H1 (cell line): ENCODE measurements at regions not wholly inside any gene's neighbourhood (a gene's known extent, or its start where the extent isn't known, plus 50 kb on each side); places are given as distances from the start of the nearest gene placed in this dataset.
"Not testable (repeated sequence)": the region's sequence is repeated elsewhere in the genome, so short reads cannot be mapped to it uniquely, and the experiment has no call there.

ENCODE experiments used
- CTCF ChIA-PET: fragments of 300-600 bp; sonication (Branson Sonifier 250); formaldehyde crosslinking; loops from one replicate; lab custom pipeline; 2021; ENCODE audit not compliant: partially characterized antibody; lab: Charles Lee
- POLR2A ChIA-PET: fragments of 300-600 bp; sonication (Branson Sonifier 250); formaldehyde crosslinking; loops from one replicate; lab custom pipeline; 2021; ENCODE audit warnings: inconsistent platforms; ENCODE audit not compliant: partially characterized antibody; lab: Charles Lee
- DNase-seq, 2 experiments: peaks; one replicate each; pipeline versions ENCODE4 v3.0.0 to v3.0.0-alpha.2; 2010 to 2022; ENCODE audit warnings: low spot score in 2 of 2, low read depth in 1 of 2, mixed read lengths in 1 of 2
- FAIRE-seq: peaks from 2 replicates; lab custom pipeline; 2011; peaks lifted over from hg19 to GRCh38; lab: Jason Lieb, UNC
- H2AFZ ChIP-seq: 2 replicates; pipeline ENCODE4 v1.8.1; 2012; ENCODE audit warnings: low read length, inconsistent platforms
- H2AK5ac ChIP-seq: 2 replicates; pipeline ENCODE4 v1.6.1; 2013; ENCODE audit warnings: low read depth, low read length
- H2BK120ac ChIP-seq: replicated peaks from 2 replicates; pipeline ENCODE3; 2013; ENCODE audit warnings: low read depth, low read length, inconsistent platforms
- H2BK12ac ChIP-seq: 2 replicates; pipeline ENCODE4 v1.6.1; 2013; ENCODE audit warnings: low read depth, low read length
- H2BK15ac ChIP-seq: 2 replicates; pipeline ENCODE4 v1.6.1; 2013; ENCODE audit warnings: low read length
- H2BK20ac ChIP-seq: 2 replicates; pipeline ENCODE4 v1.6.1; 2013; ENCODE audit warnings: low read length
- H2BK5ac ChIP-seq: 2 replicates; pipeline ENCODE4 v1.6.1; 2013; ENCODE audit warnings: low read depth, low read length
- H3K14ac ChIP-seq: 2 replicates; pipeline ENCODE4 v1.6.1; 2013; ENCODE audit warnings: inconsistent platforms; ENCODE audit not compliant: insufficient read length
- H3K18ac ChIP-seq: 2 replicates; pipeline ENCODE4 v1.6.1; 2013; ENCODE audit warnings: low read length; ENCODE audit errors: extremely low read depth
- H3K23ac ChIP-seq: 2 replicates; pipeline ENCODE4 v1.6.1; 2013; ENCODE audit warnings: inconsistent platforms; ENCODE audit not compliant: insufficient read length
- H3K23me2 ChIP-seq: 2 replicates; pipeline ENCODE4 v1.6.1; 2013; ENCODE audit warnings: low read depth, low read length
- H3K27ac ChIP-seq: 2 replicates; pipeline ENCODE4 v1.6.1; 2011; ENCODE audit warnings: low read depth, low read length, inconsistent platforms
- H3K27me3 ChIP-seq, 4 experiments: replicated peaks in 1 of 4; 1 replicate in 1 of 4; 2 replicates in 3 of 4; pipeline versions ENCODE4 v1.6.1 to v1.8.1; 2011 to 2013; ENCODE audit warnings: low read length in 3 of 4, mild to moderate bottlenecking in 3 of 4, inconsistent platforms in 2 of 4, mixed read lengths in 2 of 4, moderate library complexity in 1 of 4; ENCODE audit not compliant: control insufficient read depth in 3 of 4, insufficient read depth in 3 of 4; ENCODE audit errors: extremely low read depth in 1 of 4
- H3K36me3 ChIP-seq, 4 experiments: 2 replicates each; pipeline versions ENCODE4 v1.6.1 to v1.8.1; 2011 to 2013; ENCODE audit warnings: mild to moderate bottlenecking in 4 of 4, low read length in 3 of 4, moderate library complexity in 2 of 4, control low read depth in 1 of 4, inconsistent platforms in 1 of 4; ENCODE audit not compliant: insufficient read depth in 4 of 4, control insufficient read depth in 2 of 4
- H3K4ac ChIP-seq: replicated peaks from 2 replicates; pipeline ENCODE3; 2013; ENCODE audit warnings: low read length, low read depth, mixed read lengths, inconsistent platforms; ENCODE audit not compliant: insufficient read length
- H3K4me1 ChIP-seq, 4 experiments: replicated peaks in 1 of 4; 1 replicate in 1 of 4; 2 replicates in 3 of 4; pipeline versions ENCODE4 v1.6.1 to v1.8.1; 2011 to 2013; ENCODE audit warnings: low read length in 3 of 4, inconsistent platforms in 2 of 4, mixed read lengths in 1 of 4; ENCODE audit not compliant: insufficient read depth in 4 of 4, control insufficient read depth in 3 of 4
- H3K4me2 ChIP-seq, 2 experiments: 2 replicates each; pipeline versions ENCODE4 v1.6.1 to v1.8.1; 2011 to 2013; ENCODE audit warnings: low read depth in 2 of 2, low read length in 2 of 2, control low read depth in 1 of 2, inconsistent platforms in 1 of 2, mild to moderate bottlenecking in 1 of 2; ENCODE audit not compliant: insufficient read depth in 1 of 2
- H3K4me3 ChIP-seq, 4 experiments: fragments of 200-600, 300-600 bp in 1 of 4; sonication (generic), shearing (Covaris generic), sonication (Bioruptor Twin) in 1 of 4; 2 replicates each; pipeline versions ENCODE4 v1.5.1 to v1.8.1; 2011 to 2016; ENCODE audit warnings: low read length in 4 of 4, low read depth in 3 of 4, control low read depth in 2 of 4, inconsistent platforms in 2 of 4, mild to moderate bottlenecking in 2 of 4, mixed read lengths in 1 of 4, moderate library complexity in 1 of 4; ENCODE audit not compliant: insufficient read depth in 2 of 4; ENCODE audit errors: extremely low read depth in 1 of 4
- H3K56ac ChIP-seq: replicated peaks from 2 replicates; pipeline ENCODE3; 2013; ENCODE audit warnings: low read depth, mild to moderate bottlenecking, mixed read lengths, low read length, inconsistent platforms; ENCODE audit not compliant: insufficient read length
- H3K79me1 ChIP-seq: 2 replicates; pipeline ENCODE4 v1.6.1; 2013; ENCODE audit warnings: low read depth, low read length, control low read depth
- H3K79me2 ChIP-seq, 2 experiments: 2 replicates each; pipeline versions ENCODE4 v1.6.1 to v1.8.1; 2012 to 2013; ENCODE audit warnings: low read length in 2 of 2, mild to moderate bottlenecking in 2 of 2, inconsistent platforms in 1 of 2; ENCODE audit not compliant: insufficient read depth in 2 of 2, control insufficient read depth in 1 of 2
- H3K9ac ChIP-seq, 4 experiments: replicated peaks in 1 of 4; 1 replicate in 1 of 4; 2 replicates in 3 of 4; pipeline versions ENCODE4 v1.6.1 to v1.8.1; 2011 to 2013; ENCODE audit warnings: low read depth in 3 of 4, low read length in 3 of 4, control low read depth in 2 of 4, mild to moderate bottlenecking in 2 of 4, moderate library complexity in 2 of 4, inconsistent platforms in 1 of 4; ENCODE audit errors: extremely low read depth in 1 of 4
- H3K9me3 ChIP-seq, 2 experiments: 2 replicates each; pipeline versions ENCODE4 v1.6.1 to v1.8.1; 2012 to 2013; ENCODE audit warnings: mild to moderate bottlenecking in 2 of 2, moderate library complexity in 2 of 2, control low read depth in 1 of 2, inconsistent platforms in 1 of 2, low read depth in 1 of 2, low read length in 1 of 2, mixed read lengths in 1 of 2; ENCODE audit not compliant: insufficient read depth in 2 of 2
- H4K20me1 ChIP-seq, 2 experiments: replicated peaks in 1 of 2; 2 replicates each; pipeline versions ENCODE3 to v1.8.1; 2011 to 2013; ENCODE audit warnings: inconsistent platforms in 2 of 2, low read length in 2 of 2, mild to moderate bottlenecking in 1 of 2; ENCODE audit not compliant: insufficient read depth in 2 of 2, control insufficient read depth in 1 of 2
- H4K5ac ChIP-seq: 2 replicates; pipeline ENCODE4 v1.6.1; 2013; ENCODE audit warnings: low read length, low read depth, mixed read lengths, inconsistent platforms; ENCODE audit not compliant: insufficient read length
- H4K8ac ChIP-seq: 2 replicates; pipeline ENCODE4 v1.8.0; 2013; ENCODE audit warnings: mild to moderate bottlenecking, moderate library complexity, low read length, inconsistent platforms; ENCODE audit not compliant: insufficient read depth; ENCODE audit errors: extremely low read depth
- H4K91ac ChIP-seq: replicated peaks from 2 replicates; pipeline ENCODE3; 2013; ENCODE audit warnings: low read length, mixed read lengths, inconsistent platforms; ENCODE audit not compliant: insufficient read length
- whole genome bisulfite sequencing, 2 experiments: shearing (Covaris generic) in 1 of 2; methylation state at CpG; one replicate each; pipeline versions ENCODE4 v1.1.6 to v1.1.7; 2013 to 2015; ENCODE audit warnings: low lambda C conversion rate in 2 of 2, mixed read lengths in 2 of 2, inconsistent platforms in 1 of 2, low coverage in 1 of 2, missing lambda C conversion rate in 1 of 2; ENCODE audit not compliant: insufficient replicate concordance in 2 of 2, insufficient coverage in 1 of 2, insufficient read length in 1 of 2; ENCODE audit errors: extremely low coverage in 1 of 2, missing lambda C conversion rate in 1 of 2; 5-methylcytosine and 5-hydroxymethylcytosine counted together

DNA sequence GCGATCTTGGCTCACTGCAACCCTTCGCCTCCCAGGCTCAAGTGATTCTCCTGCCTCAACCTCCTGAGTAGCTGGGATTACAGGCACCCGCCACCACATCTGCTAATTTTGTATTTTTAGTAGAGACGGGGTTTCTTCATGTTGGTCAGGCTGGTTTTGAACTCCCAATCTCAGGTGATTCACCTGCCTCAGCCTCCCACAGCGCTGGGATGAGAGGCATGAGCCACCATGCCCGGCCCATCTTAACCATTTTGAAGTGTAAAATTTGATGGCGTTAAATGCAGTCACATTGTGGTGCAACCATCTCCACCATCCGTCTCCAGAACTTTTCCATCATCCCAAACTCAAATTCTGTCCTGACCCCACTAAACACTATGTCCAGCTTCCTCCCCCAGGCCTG is 61.8 kb upstream of the METTL9 start:
- 93% methylated on average over 7 of the region's 8 CpGs; no CpG with 5 or more reads in 1 of the 2 experiments for WGBS, 2 experiments
- H2BK120ac ChIP-seq, H3K4me2 ChIP-seq, H3K9me3 ChIP-seq, H3K4ac ChIP-seq, H3K4me1 ChIP-seq, H4K20me1 ChIP-seq, H3K4me3 ChIP-seq, CTCF ChIA-PET, H2BK15ac ChIP-seq, H3K27ac ChIP-seq, H3K23me2 ChIP-seq, H3K14ac ChIP-seq, H2BK20ac ChIP-seq, H3K36me3 ChIP-seq, H3K79me2 ChIP-seq, H2BK12ac ChIP-seq, H3K23ac ChIP-seq, H2AFZ ChIP-seq, H2BK5ac ChIP-seq, POLR2A ChIA-PET, FAIRE-seq, DNase-seq, H4K5ac ChIP-seq, H3K27me3 ChIP-seq, H3K9ac ChIP-seq, H3K56ac ChIP-seq, H4K91ac ChIP-seq, H2AK5ac ChIP-seq, H3K79me1 ChIP-seq, H4K8ac ChIP-seq, H3K18ac ChIP-seq: not testable (repeated sequence)

DNA sequence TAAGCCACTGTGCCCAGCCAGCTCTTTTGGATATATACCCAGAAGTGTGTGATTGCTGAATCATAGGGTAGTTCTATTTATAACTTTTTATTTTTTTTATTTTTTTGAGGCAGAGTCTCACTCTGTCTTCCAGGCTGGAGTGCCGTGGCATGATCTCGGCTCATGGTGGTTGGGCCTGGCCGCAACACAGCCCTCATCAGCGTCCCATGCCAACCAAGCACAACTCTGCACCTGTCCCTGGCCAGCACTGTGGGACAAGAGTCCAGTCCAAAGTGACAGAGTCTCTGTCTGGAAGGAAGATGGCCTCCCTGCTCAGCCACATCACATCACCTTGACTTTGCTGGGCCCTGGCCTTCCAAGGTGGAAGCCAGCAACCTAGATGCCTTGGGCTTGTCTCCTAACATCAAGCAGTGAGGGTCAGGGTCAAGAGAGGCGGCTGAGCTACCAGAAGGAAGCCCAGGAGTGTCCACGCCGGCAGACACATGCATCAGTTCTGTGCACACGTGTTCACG is 60.2 kb upstream of the METTL9 start:
- CTCF ChIA-PET, H3K79me2 ChIP-seq, H3K4me1 ChIP-seq, FAIRE-seq, H2BK120ac ChIP-seq, H2BK12ac ChIP-seq, H2AK5ac ChIP-seq, H3K4ac ChIP-seq, H3K9me3 ChIP-seq, H2BK20ac ChIP-seq, DNase-seq, H4K8ac ChIP-seq, H2AFZ ChIP-seq, H3K4me2 ChIP-seq, H3K18ac ChIP-seq, H2BK5ac ChIP-seq, H4K91ac ChIP-seq, H3K36me3 ChIP-seq, H3K4me3 ChIP-seq, H3K23me2 ChIP-seq, H4K20me1 ChIP-seq, POLR2A ChIA-PET, H3K27ac ChIP-seq, H3K14ac ChIP-seq, H3K56ac ChIP-seq, H3K79me1 ChIP-seq, H2BK15ac ChIP-seq, H3K9ac ChIP-seq, H3K27me3 ChIP-seq, H3K23ac ChIP-seq, H4K5ac ChIP-seq: not testable (repeated sequence)
- 83% methylated on average over 9 of the region's 9 CpGs; no CpG with 5 or more reads in 1 of the 2 experiments for WGBS, 2 experiments
